Body of pancreas (tissue), 4 donors: ENCODE measurements at regions not wholly inside any gene's neighbourhood (a gene's known extent, or its start where the extent isn't known, plus 50 kb on each side); places are given as distances from the start of the nearest gene placed in this dataset.

Experiments used
- POLR2A ChIP-seq, 3 donors: fragments of 450-650 bp; IDR thresholded peaks; one replicate each; pipeline ENCODE4 v1.6.1; 2016; ENCODE audit warnings: antibody characterized with exemption in 3 of 3, mild to moderate bottlenecking in 2 of 3
- TF ChIP-seq, protein P1 (sequence below), 7 experiments: fragments of 450-650 bp in 4 of 7; fragments of 200-600 bp in 3 of 7; sonication (generic) in 3 of 7; IDR thresholded peaks; one replicate each; pipeline ENCODE4 v1.5.1; 2016 to 2019; ENCODE audit warnings: antibody characterized with exemption in 7 of 7

DNA sequence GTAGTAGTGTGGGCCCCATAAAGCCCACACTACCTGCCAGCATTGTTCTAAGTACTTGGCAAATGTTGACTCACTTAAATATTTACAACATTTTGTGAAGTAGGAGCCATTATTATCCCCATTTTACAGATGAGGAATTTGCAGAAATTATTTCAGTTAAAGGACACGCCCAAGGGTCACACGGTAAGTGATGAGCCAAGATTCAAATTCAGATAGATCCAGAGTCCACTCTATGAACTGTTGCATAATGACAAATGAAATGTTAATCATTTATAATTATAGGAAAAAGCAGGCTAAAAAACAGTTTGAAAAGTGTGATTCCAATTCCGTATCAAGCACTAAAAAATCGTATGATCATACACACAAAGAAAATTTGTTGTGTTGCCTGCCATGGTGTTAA, 108.4 kb downstream of the MDH1 start:
- TF ChIP-seq, protein P1, sequence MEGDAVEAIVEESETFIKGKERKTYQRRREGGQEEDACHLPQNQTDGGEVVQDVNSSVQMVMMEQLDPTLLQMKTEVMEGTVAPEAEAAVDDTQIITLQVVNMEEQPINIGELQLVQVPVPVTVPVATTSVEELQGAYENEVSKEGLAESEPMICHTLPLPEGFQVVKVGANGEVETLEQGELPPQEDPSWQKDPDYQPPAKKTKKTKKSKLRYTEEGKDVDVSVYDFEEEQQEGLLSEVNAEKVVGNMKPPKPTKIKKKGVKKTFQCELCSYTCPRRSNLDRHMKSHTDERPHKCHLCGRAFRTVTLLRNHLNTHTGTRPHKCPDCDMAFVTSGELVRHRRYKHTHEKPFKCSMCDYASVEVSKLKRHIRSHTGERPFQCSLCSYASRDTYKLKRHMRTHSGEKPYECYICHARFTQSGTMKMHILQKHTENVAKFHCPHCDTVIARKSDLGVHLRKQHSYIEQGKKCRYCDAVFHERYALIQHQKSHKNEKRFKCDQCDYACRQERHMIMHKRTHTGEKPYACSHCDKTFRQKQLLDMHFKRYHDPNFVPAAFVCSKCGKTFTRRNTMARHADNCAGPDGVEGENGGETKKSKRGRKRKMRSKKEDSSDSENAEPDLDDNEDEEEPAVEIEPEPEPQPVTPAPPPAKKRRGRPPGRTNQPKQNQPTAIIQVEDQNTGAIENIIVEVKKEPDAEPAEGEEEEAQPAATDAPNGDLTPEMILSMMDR (IDR thresholded peaks at IDR 0.05): no peak
- no peak for TF ChIP-seq POLR2A (IDR thresholded peaks at IDR 0.05)
